ENCODE measurements at regions not wholly inside any gene's neighbourhood (a gene's known extent, or its start where the extent isn't known, plus 50 kb on each side); places are given as distances from the start of the nearest gene placed in this dataset.

GRCh38 chr1:62967031-62967430 is 183.1 kb downstream of the ATG4C start:
- no peak for DNase-seq
- Histone ChIP-seq H4K20me1 (ENCODE audit: insufficient read depth, low read length) (no peaks in the 10 kb centered on the region), H2AFZ (ENCODE audit: insufficient read depth, low read depth, low read length, poor library complexity, severe bottlenecking) (no peak overlapping the region), H3K9me3 (replicated peaks in 1 of 2; ENCODE audit: control insufficient read depth in 1 of 2, insufficient read depth in 1 of 2, low read length in 2 of 2) (no peaks in the 10 kb centered on the region), H3K4me1 (ENCODE audit: control insufficient read depth in 1 of 2, insufficient read depth in 2 of 2, low read length in 2 of 2) (no peaks in the 10 kb centered on the region), H3K79me2 (ENCODE audit: insufficient read depth, low read length) (no peaks in the 10 kb centered on the region), H3K27me3 (ENCODE audit: control insufficient read depth in 2 of 2, insufficient read depth in 2 of 2, low read length in 2 of 2) (no peaks in the 10 kb centered on the region), H3K27ac (ENCODE audit: low read depth in 1 of 2, low read length in 2 of 2) (no peak overlapping the region), H3K4me3 (replicated peaks in 1 of 3; ENCODE audit: low read depth in 2 of 3, low read length in 3 of 3) (no peak overlapping the region), H3K36me3 (replicated peaks in 1 of 2; ENCODE audit: control insufficient read depth in 1 of 2, insufficient read depth in 2 of 2, low read length in 2 of 2) (no peaks in the 10 kb centered on the region), H3K9ac (ENCODE audit: insufficient read depth, low read length, poor library complexity, severe bottlenecking) (no peak overlapping the region), H3K4me2 (replicated peaks; ENCODE audit: extremely low read depth, low read length, poor library complexity, severe bottlenecking) (no peak overlapping the region)
- Mint-ChIP-seq H3K27ac (peak overlapping the region in 1 of 7 donors; percentile 77), H3K4me1 (no peaks in the 10 kb centered on the region), H3K9me3 (peaks cover 0 to 3% (median 0%) of the 10 kb centered on the region in 7 donors), H3K27me3 (ENCODE audit: low read depth in 3 of 3) (peaks cover 8 to 10% (median 8%) of the 10 kb centered on the region in 3 donors), H3K36me3 (no peaks in the 10 kb centered on the region), H3K4me3 (no peak overlapping the region)
- WGBS (ENCODE audit: insufficient coverage): 92% methylated on average over 10 of the region's 10 CpGs
- no peak for TF ChIP-seq CTCF (IDR thresholded peaks at IDR 0.05)
- intact Hi-C loops (cut with micrococcal nuclease): no loop called here

- intact Hi-C loops (cut with micrococcal nuclease): no loop called here
- H3K27ac Mint-ChIP-seq: no peak overlapping the region
- DNase-seq: no peak
- Histone ChIP-seq H2AFZ (ENCODE audit: insufficient read depth, low read depth, low read length, poor library complexity, severe bottlenecking) (no peak overlapping the region), H3K9me3 (replicated peaks in 1 of 2; ENCODE audit: control insufficient read depth in 1 of 2, insufficient read depth in 1 of 2, low read length in 2 of 2) (no peaks in the 10 kb centered on the region), H3K36me3 (replicated peaks in 1 of 2; ENCODE audit: control insufficient read depth in 1 of 2, insufficient read depth in 2 of 2, low read length in 2 of 2) (no peaks in the 10 kb centered on the region), H3K79me2 (ENCODE audit: insufficient read depth, low read length) (no peaks in the 10 kb centered on the region), H3K27ac (ENCODE audit: low read depth in 1 of 2, low read length in 2 of 2) (no peak overlapping the region), H3K4me2 (replicated peaks; ENCODE audit: extremely low read depth, low read length, poor library complexity, severe bottlenecking) (no peak overlapping the region), H4K20me1 (ENCODE audit: insufficient read depth, low read length) (no peaks in the 10 kb centered on the region), H3K4me1 (ENCODE audit: control insufficient read depth in 1 of 2, insufficient read depth in 2 of 2, low read length in 2 of 2) (no peaks in the 10 kb centered on the region), H3K9ac (ENCODE audit: insufficient read depth, low read length, poor library complexity, severe bottlenecking) (no peak overlapping the region), H3K27me3 (ENCODE audit: control insufficient read depth in 2 of 2, insufficient read depth in 2 of 2, low read length in 2 of 2) (peaks cover 0 to 3% of the 10 kb centered on the region in 2 donors), H3K4me3 (replicated peaks in 1 of 3; ENCODE audit: low read depth in 2 of 3, low read length in 3 of 3) (no peak overlapping the region)
- no peaks in the 10 kb centered on the region for H3K4me1 Mint-ChIP-seq
- peaks cover 0 to 2% (median 0%) of the 10 kb centered on the region in 7 donors for H3K9me3 Mint-ChIP-seq
- H3K4me3 Mint-ChIP-seq: no peak overlapping the region
- TF ChIP-seq CTCF (IDR thresholded peaks at IDR 0.05): no peak
- peaks cover 2 to 5% (median 5%) of the 10 kb centered on the region in 3 donors for H3K27me3 Mint-ChIP-seq (ENCODE audit: low read depth in 3 of 3)
- H3K36me3 Mint-ChIP-seq: no peaks in the 10 kb centered on the region
- WGBS (ENCODE audit: insufficient coverage): 100% methylated on average over 2 of the region's 2 CpGs
These were observed 193.4 kb downstream of the ATG4C start for GRCh38 chr1:62977366-62977765.

Measured in CD14-positive monocyte (primary cell).